ENCODE measurements at regions not wholly inside any gene's neighbourhood (a gene's known extent, or its start where the extent isn't known, plus 50 kb on each side); places are given as distances from the start of the nearest gene placed in this dataset.

DNA sequence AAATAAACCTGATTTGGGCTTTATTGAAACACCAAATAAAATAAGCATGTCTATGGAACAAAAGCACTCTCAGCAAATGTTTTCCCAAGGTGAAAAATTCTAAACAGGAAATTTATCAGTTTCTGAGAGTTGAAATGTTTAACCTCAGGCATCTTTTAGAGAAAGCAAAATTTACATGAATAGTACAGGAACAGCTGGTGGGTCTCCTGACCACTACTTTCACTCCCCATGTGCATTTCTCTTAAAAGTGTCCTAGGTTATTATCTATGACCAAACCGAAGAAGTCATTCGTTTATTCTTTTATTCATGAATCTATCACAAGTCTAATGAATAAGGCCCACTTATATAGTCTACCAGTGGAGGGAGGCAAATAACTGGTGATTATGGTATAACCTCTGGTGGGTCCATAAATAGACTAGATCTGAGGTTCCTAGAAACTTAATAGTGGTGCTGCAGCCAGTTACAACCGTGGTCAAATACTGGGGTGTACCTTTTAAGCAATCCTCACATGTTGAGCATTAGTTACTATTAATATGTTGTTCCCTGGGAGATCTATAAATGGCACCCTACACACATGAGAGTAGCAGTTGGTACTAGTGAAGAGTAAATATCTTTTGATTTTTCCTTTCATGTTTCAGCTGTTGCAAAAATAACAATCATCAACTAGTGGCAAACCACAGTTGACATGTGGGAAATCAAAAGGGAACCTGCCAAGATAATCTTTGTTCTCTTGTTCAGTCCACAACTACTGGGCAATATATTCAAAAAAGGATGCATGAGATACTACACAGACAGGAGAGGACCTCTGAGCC, 169.3 kb upstream of the STAC start:
- H3K27me3 ChIP-seq, result no peaks in the 10 kb centered on the region
- intact Hi-C loops (cut with DNase I), result no loop called here
- no peak overlapping the region for H3K4me3 ChIP-seq
- no peaks in the 10 kb centered on the region for H3K36me3 ChIP-seq
- DNase-seq (no peak), ATAC-seq (no peak)
- 58% methylated on average over 3 of the region's 3 CpGs for WGBS (ENCODE audit: insufficient coverage, low coverage, low lambda C conversion rate, missing lambda C conversion rate)
- H3K4me1 ChIP-seq, result no peaks in the 10 kb centered on the region
- H3K9me3 ChIP-seq, result no peaks in the 10 kb centered on the region
- no peak for TF ChIP-seq POLR2A (IDR thresholded peaks at IDR 0.05)
- TF ChIP-seq, protein P1, sequence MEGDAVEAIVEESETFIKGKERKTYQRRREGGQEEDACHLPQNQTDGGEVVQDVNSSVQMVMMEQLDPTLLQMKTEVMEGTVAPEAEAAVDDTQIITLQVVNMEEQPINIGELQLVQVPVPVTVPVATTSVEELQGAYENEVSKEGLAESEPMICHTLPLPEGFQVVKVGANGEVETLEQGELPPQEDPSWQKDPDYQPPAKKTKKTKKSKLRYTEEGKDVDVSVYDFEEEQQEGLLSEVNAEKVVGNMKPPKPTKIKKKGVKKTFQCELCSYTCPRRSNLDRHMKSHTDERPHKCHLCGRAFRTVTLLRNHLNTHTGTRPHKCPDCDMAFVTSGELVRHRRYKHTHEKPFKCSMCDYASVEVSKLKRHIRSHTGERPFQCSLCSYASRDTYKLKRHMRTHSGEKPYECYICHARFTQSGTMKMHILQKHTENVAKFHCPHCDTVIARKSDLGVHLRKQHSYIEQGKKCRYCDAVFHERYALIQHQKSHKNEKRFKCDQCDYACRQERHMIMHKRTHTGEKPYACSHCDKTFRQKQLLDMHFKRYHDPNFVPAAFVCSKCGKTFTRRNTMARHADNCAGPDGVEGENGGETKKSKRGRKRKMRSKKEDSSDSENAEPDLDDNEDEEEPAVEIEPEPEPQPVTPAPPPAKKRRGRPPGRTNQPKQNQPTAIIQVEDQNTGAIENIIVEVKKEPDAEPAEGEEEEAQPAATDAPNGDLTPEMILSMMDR (IDR thresholded peaks at IDR 0.05), result no peak
- H3K27ac ChIP-seq, result no peak overlapping the region

DNA sequence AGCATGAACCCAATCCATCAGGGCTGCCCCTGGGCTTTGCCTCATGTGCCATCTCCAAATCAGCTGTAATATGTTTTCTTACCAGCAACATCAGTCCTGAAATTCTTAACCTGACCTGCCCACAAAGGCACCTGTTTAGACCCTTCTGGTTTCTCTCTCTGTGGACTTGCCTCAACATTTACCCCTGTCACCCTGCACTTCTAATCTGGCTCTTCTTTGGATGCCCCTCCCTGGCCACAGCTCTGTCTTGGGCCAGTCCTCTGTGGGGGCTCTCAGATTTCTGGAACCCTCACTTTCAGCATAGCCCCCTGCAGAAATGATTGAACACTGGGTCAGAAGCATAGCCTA, 168.7 kb upstream of the STAC start:
- Histone ChIP-seq H3K4me3 (no peak overlapping the region), H3K36me3 (no peaks in the 10 kb centered on the region), H3K27me3 (no peaks in the 10 kb centered on the region), H3K27ac (no peak overlapping the region), H3K9me3 (no peaks in the 10 kb centered on the region), H3K4me1 (no peaks in the 10 kb centered on the region)
- no peak for TF ChIP-seq POLR2A (IDR thresholded peaks at IDR 0.05)
- TF ChIP-seq, protein P1 (IDR thresholded peaks at IDR 0.05), result no peak
- intact Hi-C loops (cut with DNase I), result no loop called here
- DNase-seq (no peak), ATAC-seq (no peak)

DNA sequence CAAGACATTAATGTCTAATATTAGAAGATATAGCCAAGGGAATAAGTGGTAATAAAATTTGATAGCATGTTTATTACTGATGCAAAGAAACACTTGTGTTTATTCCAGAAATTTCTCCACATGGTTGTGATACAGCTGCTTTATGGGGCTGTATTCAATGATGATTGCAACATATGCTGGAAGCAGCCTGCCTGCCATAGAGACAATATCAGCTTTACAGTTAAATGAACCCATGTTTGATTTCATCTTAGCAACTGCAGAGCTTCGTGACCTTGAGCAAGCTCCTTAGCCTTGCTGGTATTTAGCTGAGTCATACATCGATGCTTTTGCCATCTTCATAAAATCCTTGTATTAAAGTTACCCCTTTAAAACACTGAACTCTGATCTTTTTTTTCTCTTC, 168.1 kb upstream of the STAC start:
- TF ChIP-seq, protein P1 (IDR thresholded peaks at IDR 0.05), result no peak
- TF ChIP-seq POLR2A (IDR thresholded peaks at IDR 0.05), result no peak
- no peaks in the 10 kb centered on the region for H3K9me3 ChIP-seq
- no peaks in the 10 kb centered on the region for H3K27me3 ChIP-seq
- H3K4me1 ChIP-seq, result no peaks in the 10 kb centered on the region
- no peak overlapping the region for H3K4me3 ChIP-seq
- 42% methylated on average over 2 of the region's 2 CpGs for WGBS (ENCODE audit: insufficient coverage, low coverage, low lambda C conversion rate, missing lambda C conversion rate)
- no peak for ATAC-seq
- intact Hi-C loops (cut with DNase I), result no loop called here
- no peak for DNase-seq
- H3K27ac ChIP-seq, result no peak overlapping the region
- no peaks in the 10 kb centered on the region for H3K36me3 ChIP-seq

DNA sequence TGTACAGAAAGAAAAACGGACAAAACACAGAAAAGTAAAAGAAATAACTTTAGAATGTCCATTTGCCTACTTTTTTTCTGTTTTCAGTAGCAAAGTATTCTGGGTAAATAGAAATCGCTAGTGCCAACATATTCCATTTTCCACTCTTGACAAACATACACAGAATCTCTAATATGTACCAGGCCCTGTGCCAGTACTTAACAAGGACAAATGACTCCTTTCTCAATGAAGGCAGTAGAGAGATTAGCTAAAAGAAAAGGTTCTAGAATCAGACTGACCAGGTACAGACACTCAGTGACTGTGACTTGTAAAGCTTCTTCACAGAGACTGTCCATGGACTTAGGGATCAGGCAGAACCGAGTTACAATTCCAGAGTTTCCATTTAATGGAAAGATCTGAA, 165.8 kb upstream of the STAC start:
- TF ChIP-seq POLR2A (IDR thresholded peaks at IDR 0.05), result no peak
- TF ChIP-seq, protein P1 (IDR thresholded peaks at IDR 0.05), result no peak
- no peak for DNase-seq
- H3K9me3 ChIP-seq, result no peaks in the 10 kb centered on the region
- H3K27ac ChIP-seq, result no peak overlapping the region
- 66% methylated on average over 3 of the region's 3 CpGs for WGBS (ENCODE audit: insufficient coverage, low coverage, low lambda C conversion rate, missing lambda C conversion rate)
- H3K4me1 ChIP-seq, result no peaks in the 10 kb centered on the region
- no peak overlapping the region for H3K4me3 ChIP-seq
- no peak for ATAC-seq
- H3K36me3 ChIP-seq, result no peaks in the 10 kb centered on the region
- H3K27me3 ChIP-seq, result no peaks in the 10 kb centered on the region
- intact Hi-C loops (cut with DNase I), result no loop called here

DNA sequence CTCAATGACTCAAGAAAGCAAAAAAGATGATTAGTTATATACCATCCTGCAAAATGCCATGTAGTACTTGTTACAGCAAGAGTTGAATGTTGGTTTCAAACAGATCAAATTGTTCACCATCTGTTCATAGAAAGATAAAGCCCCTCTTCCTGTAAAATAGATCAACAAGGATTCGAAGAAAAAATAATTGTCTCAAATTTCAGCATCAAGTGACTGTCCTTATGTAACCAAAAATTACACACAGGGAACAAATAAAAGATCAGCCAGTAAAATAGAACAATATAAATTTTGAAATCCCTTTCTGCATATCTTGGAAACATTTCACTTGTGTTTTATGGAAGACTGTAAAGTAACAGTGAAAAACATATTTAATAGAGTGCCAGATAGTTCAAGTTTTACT, 165.1 kb upstream of the STAC start:
- Histone ChIP-seq H3K9me3 (no peaks in the 10 kb centered on the region), H3K27me3 (no peaks in the 10 kb centered on the region), H3K4me3 (no peak overlapping the region), H3K27ac (no peak overlapping the region), H3K36me3 (no peaks in the 10 kb centered on the region), H3K4me1 (no peaks in the 10 kb centered on the region)
- intact Hi-C loops (cut with DNase I), result no loop called here
- 18% methylated on average over 1 of the region's 1 CpG for WGBS (ENCODE audit: insufficient coverage, low coverage, low lambda C conversion rate, missing lambda C conversion rate)
- no peak for TF ChIP-seq POLR2A (IDR thresholded peaks at IDR 0.05)
- TF ChIP-seq, protein P1 (IDR thresholded peaks at IDR 0.05), result no peak
- no peak for ATAC-seq
- DNase-seq, result no peak
